Large intestine (tissue), 3 donors: ENCODE measurements at regions not wholly inside any gene's neighbourhood (a gene's known extent, or its start where the extent isn't known, plus 50 kb on each side); places are given as distances from the start of the nearest gene placed in this dataset.

Source experiments
- DNase-seq, 2 donors: peaks; one replicate each; pipeline versions ENCODE4 v3.0.0 to v3.0.0-alpha.2; 2013
- H3K27ac ChIP-seq: one replicate; pipeline ENCODE4 v1.5.1; 2013; ENCODE audit warnings: low read length
- H3K27me3 ChIP-seq: 2 replicates; pipeline ENCODE4 v1.6.1; 2013; ENCODE audit warnings: low read length; ENCODE audit not compliant: control insufficient read depth, insufficient read depth
- H3K36me3 ChIP-seq: 2 replicates; pipeline ENCODE4 v1.6.1; 2013; ENCODE audit warnings: low read length; ENCODE audit not compliant: control insufficient read depth, insufficient read depth
- H3K4me1 ChIP-seq: one replicate; pipeline ENCODE4 v1.6.1; 2013; ENCODE audit warnings: low read length; ENCODE audit not compliant: control insufficient read depth, insufficient read depth
- H3K4me3 ChIP-seq: one replicate; pipeline ENCODE4 v1.5.1; 2013; ENCODE audit warnings: low read length
- H3K9me3 ChIP-seq: one replicate; pipeline ENCODE4 v1.6.1; 2013; ENCODE audit warnings: mild to moderate bottlenecking, low read depth, low read length, moderate library complexity; ENCODE audit not compliant: control insufficient read depth
- WGBS: methylation state at CpG from one replicate; pipeline ENCODE4 v1.1.5; 2013; ENCODE audit warnings: low lambda C conversion rate; ENCODE audit not compliant: insufficient coverage; 5-methylcytosine and 5-hydroxymethylcytosine counted together

- H3K4me1 ChIP-seq: no peaks in the 10 kb centered on the region
- peaks cover 8% of the 10 kb centered on the region for H3K9me3 ChIP-seq
- H3K36me3 ChIP-seq: no peaks in the 10 kb centered on the region
- WGBS: no CpG with 5 or more reads among the region's 5 CpGs
- no peak overlapping the region for H3K27ac ChIP-seq
- H3K4me3 ChIP-seq: no peak overlapping the region
- no peaks in the 10 kb centered on the region for H3K27me3 ChIP-seq
- DNase-seq: no peak
These were observed 353.8 kb upstream of the SALL3 start for GRCh38 chr18:78625847-78626246.

DNA sequence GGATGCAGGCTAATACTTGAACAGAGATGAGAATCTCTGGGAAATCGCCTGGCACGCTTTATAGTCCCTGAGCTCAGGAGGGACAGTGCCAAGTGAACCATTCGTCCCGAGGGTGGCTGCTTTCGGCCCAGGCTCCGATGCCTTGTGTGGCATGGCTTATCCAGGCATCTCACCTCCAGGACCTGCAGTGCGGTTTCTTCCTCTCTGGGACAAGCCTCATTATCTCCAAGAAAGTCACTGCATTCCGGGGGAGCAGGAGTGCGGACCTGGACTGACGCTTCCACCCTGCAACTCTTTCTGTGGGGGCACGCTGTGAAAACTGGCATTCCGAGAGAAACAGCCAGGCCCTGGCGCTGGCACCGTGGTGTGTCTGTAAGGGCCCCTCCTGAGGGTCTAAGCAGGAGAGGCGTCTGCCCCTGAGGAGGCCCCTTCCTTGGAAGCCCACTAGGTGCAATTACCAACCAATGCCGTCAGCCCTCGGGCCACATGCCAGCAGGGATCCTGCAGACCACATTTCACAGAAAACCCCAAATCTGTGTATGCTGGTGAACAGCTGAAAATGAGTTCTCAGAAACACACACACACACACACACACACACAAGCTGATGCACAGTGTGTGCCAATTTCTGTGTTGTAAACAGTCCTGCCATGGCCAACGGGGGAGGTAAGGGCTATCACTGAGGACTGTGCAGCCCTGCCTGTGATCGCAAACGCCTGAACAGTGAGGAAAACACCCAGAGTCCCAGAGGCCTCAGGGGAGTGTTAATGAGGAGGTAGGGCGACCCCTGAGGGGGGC lies 351.9 kb upstream of the SALL3 start:
- no peak for DNase-seq
- H3K27ac ChIP-seq: no peak overlapping the region
- H3K4me1 ChIP-seq: no peaks in the 10 kb centered on the region
- no peaks in the 10 kb centered on the region for H3K27me3 ChIP-seq
- no peak overlapping the region for H3K4me3 ChIP-seq
- 83% methylated on average over 1 of the region's 21 CpGs for WGBS
- peaks cover 8% of the 10 kb centered on the region for H3K9me3 ChIP-seq
- H3K36me3 ChIP-seq: no peaks in the 10 kb centered on the region

DNA sequence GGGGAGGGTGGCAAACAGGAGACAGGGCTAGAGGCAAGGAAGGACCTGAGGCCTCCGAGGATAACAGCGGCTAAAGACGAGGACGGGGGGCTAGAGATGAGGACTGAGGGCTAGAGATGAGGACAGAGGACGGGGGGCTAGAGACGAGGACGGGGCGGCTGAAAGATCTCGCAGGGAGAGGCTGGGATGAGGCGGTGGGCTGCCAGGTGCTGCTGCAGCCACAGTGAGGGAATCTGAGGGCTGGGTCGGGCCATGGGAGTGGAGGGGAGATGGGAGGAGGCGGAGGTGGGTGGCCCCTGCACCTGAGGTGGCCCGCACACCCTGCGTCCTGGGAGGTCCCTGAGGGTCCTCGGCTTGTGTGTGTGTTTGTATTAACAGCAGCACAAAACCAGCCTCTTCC lies 350.2 kb upstream of the SALL3 start:
- Histone ChIP-seq H3K36me3 (no peaks in the 10 kb centered on the region), H3K27me3 (no peaks in the 10 kb centered on the region), H3K4me1 (no peaks in the 10 kb centered on the region), H3K27ac (no peak overlapping the region), H3K4me3 (no peak overlapping the region), H3K9me3 (peaks cover 8% of the 10 kb centered on the region)
- WGBS: 100% methylated on average over 1 of the region's 15 CpGs
- no peak for DNase-seq

- H3K27me3 ChIP-seq: no peaks in the 10 kb centered on the region
- 100% methylated on average over 1 of the region's 17 CpGs for WGBS
- no peaks in the 10 kb centered on the region for H3K36me3 ChIP-seq
- peaks cover 12% of the 10 kb centered on the region for H3K9me3 ChIP-seq
- DNase-seq: no peak
- H3K4me3 ChIP-seq: no peak overlapping the region
- no peak overlapping the region for H3K27ac ChIP-seq
- H3K4me1 ChIP-seq: no peaks in the 10 kb centered on the region
These were observed 349.3 kb upstream of the SALL3 start for GRCh38 chr18:78630356-78630755.

DNA sequence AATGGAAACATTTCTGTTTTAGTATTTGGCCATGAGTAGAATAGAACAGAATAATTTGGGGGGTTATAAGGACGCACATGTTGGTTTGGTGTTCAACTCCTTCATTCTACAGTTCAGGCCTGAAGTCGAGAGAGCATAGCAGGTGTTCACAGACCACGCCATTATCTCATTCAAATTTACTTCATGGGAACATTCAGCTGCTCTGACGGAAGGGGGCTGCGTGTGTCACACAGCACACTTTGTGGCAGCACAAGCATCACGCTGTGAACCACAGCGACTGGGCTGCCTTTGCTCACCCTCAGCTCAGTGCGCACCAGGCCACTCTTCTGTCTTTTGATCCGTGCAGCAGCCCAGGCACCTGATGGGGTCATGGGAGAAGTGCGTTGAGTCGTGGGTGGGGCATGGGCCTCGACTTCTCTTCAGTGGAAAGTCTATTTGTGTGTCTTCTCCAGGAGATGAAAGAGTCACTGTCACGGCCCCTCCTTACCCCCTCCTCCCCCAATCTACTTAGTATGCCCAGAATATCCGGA lies 348.6 kb upstream of the SALL3 start:
- Histone ChIP-seq H3K27me3 (no peaks in the 10 kb centered on the region), H3K4me3 (no peak overlapping the region), H3K27ac (no peak overlapping the region), H3K9me3 (peaks cover 18% of the 10 kb centered on the region), H3K4me1 (no peaks in the 10 kb centered on the region), H3K36me3 (no peaks in the 10 kb centered on the region)
- WGBS: no CpG with 5 or more reads among the region's 14 CpGs
- DNase-seq: no peak

GRCh38 chr18:78632111-78632541 lies 347.5 kb upstream of the SALL3 start:
- DNase-seq: no peak
- H3K27ac ChIP-seq: no peak overlapping the region
- no CpG with 5 or more reads among the region's 11 CpGs for WGBS
- H3K36me3 ChIP-seq: no peaks in the 10 kb centered on the region
- no peak overlapping the region for H3K4me3 ChIP-seq
- H3K9me3 ChIP-seq: peaks cover 26% of the 10 kb centered on the region
- H3K4me1 ChIP-seq: no peaks in the 10 kb centered on the region
- H3K27me3 ChIP-seq: no peaks in the 10 kb centered on the region

DNA sequence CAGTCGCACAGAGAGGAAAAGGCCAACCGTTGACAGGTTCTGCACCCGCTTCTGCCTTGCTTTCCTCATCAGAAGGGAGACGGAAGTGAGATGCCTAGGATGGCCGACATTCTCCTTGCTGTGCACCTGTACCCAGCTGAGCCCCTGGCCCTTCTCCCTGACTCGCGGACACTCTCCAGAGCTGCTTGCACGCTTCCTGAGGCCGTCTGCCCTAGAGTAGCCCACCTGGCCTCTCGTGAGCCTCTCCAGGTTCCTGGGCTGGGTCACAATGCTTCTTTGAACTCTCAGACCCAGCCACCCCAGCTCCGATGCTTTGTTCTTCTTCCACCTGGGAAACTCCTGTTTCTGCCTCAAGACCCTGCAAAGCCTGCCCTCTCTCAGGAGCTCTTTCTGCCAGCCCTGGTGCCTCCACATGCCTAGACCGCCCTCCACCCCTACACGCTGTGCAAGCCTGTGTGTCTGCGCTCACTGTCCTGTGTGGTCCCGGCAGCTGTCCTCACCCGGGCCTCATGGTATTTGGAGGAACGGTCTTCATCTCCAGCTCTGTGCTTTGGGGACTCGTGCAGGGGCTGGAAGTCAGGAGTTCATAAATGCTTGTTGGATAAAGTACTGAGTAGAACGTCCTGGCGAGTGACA lies 345.4 kb upstream of the SALL3 start:
- H3K4me1 ChIP-seq: no peaks in the 10 kb centered on the region
- peaks cover 41% of the 10 kb centered on the region for H3K9me3 ChIP-seq
- H3K36me3 ChIP-seq: no peaks in the 10 kb centered on the region
- no peak overlapping the region for H3K27ac ChIP-seq
- WGBS: no CpG with 5 or more reads among the region's 20 CpGs
- no peak overlapping the region for H3K4me3 ChIP-seq
- no peak for DNase-seq
- no peaks in the 10 kb centered on the region for H3K27me3 ChIP-seq

GRCh38 chr18:78635093-78635800 lies 344.4 kb upstream of the SALL3 start:
- Histone ChIP-seq H3K4me3 (no peak overlapping the region), H3K27me3 (no peaks in the 10 kb centered on the region), H3K36me3 (no peaks in the 10 kb centered on the region), H3K9me3 (peaks cover 36% of the 10 kb centered on the region), H3K4me1 (no peaks in the 10 kb centered on the region), H3K27ac (no peak overlapping the region)
- no peak for DNase-seq
- no CpG with 5 or more reads among the region's 29 CpGs for WGBS

GRCh38 chr18:78636260-78636659 lies 343.4 kb upstream of the SALL3 start:
- H3K4me3 ChIP-seq: no peak overlapping the region
- peaks cover 33% of the 10 kb centered on the region for H3K9me3 ChIP-seq
- no CpG with 5 or more reads among the region's 2 CpGs for WGBS
- no peak overlapping the region for H3K27ac ChIP-seq
- no peaks in the 10 kb centered on the region for H3K4me1 ChIP-seq
- no peaks in the 10 kb centered on the region for H3K36me3 ChIP-seq
- no peak for DNase-seq
- H3K27me3 ChIP-seq: no peaks in the 10 kb centered on the region
